ENCODE measurements at regions not wholly inside any gene's neighbourhood (a gene's known extent, or its start where the extent isn't known, plus 50 kb on each side); places are given as distances from the start of the nearest gene placed in this dataset.

GRCh38 chr22:27196606-27197005, 539.2 kb downstream of the MIAT start:
- H3K36me3 ChIP-seq (replicated peaks; ENCODE audit: control insufficient read depth, insufficient read depth, low read length): no peaks in the 10 kb centered on the region
- H3K27me3 ChIP-seq (ENCODE audit: control insufficient read depth, insufficient read depth, low read length): no peaks in the 10 kb centered on the region
- no peak for DNase-seq
- H3K4me3 ChIP-seq (ENCODE audit: insufficient read depth, low read depth, low read length): no peak overlapping the region

GRCh38 chr22:27197052-27197451, 539.7 kb downstream of the MIAT start:
- no peak overlapping the region for H3K4me3 ChIP-seq (ENCODE audit: insufficient read depth, low read depth, low read length)
- no peaks in the 10 kb centered on the region for H3K36me3 ChIP-seq (replicated peaks; ENCODE audit: control insufficient read depth, insufficient read depth, low read length)
- no peak for DNase-seq
- no peaks in the 10 kb centered on the region for H3K27me3 ChIP-seq (ENCODE audit: control insufficient read depth, insufficient read depth, low read length)

- Histone ChIP-seq H3K27me3 (ENCODE audit: control insufficient read depth, insufficient read depth, low read length) (no peaks in the 10 kb centered on the region), H3K4me3 (ENCODE audit: insufficient read depth, low read depth, low read length) (no peak overlapping the region), H3K36me3 (replicated peaks; ENCODE audit: control insufficient read depth, insufficient read depth, low read length) (no peaks in the 10 kb centered on the region)
- no peak for DNase-seq
Observed at GRCh38 chr22:27197618-27198017, 540.2 kb downstream of the MIAT start.

GRCh38 chr22:27198518-27199035, 541.2 kb downstream of the MIAT start:
- Histone ChIP-seq H3K4me3 (ENCODE audit: insufficient read depth, low read depth, low read length) (no peak overlapping the region), H3K36me3 (replicated peaks; ENCODE audit: control insufficient read depth, insufficient read depth, low read length) (no peaks in the 10 kb centered on the region), H3K27me3 (ENCODE audit: control insufficient read depth, insufficient read depth, low read length) (no peaks in the 10 kb centered on the region)
- DNase-seq: no peak

- no peaks in the 10 kb centered on the region for H3K27me3 ChIP-seq (ENCODE audit: control insufficient read depth, insufficient read depth, low read length)
- H3K36me3 ChIP-seq (replicated peaks; ENCODE audit: control insufficient read depth, insufficient read depth, low read length): no peaks in the 10 kb centered on the region
- H3K4me3 ChIP-seq (ENCODE audit: insufficient read depth, low read depth, low read length): no peak overlapping the region
- DNase-seq: no peak
Observed at GRCh38 chr22:27199354-27199753, 542.0 kb downstream of the MIAT start.

- DNase-seq: no peak
- no peak overlapping the region for H3K4me3 ChIP-seq (ENCODE audit: insufficient read depth, low read depth, low read length)
- H3K27me3 ChIP-seq (ENCODE audit: control insufficient read depth, insufficient read depth, low read length): no peaks in the 10 kb centered on the region
- no peaks in the 10 kb centered on the region for H3K36me3 ChIP-seq (replicated peaks; ENCODE audit: control insufficient read depth, insufficient read depth, low read length)
Observed at GRCh38 chr22:27201276-27201675, 543.9 kb downstream of the MIAT start.

GRCh38 chr22:27201741-27202140, 544.4 kb downstream of the MIAT start:
- Histone ChIP-seq H3K27me3 (ENCODE audit: control insufficient read depth, insufficient read depth, low read length) (no peaks in the 10 kb centered on the region), H3K36me3 (replicated peaks; ENCODE audit: control insufficient read depth, insufficient read depth, low read length) (no peaks in the 10 kb centered on the region), H3K4me3 (ENCODE audit: insufficient read depth, low read depth, low read length) (no peak overlapping the region)
- DNase-seq: no peak

GRCh38 chr22:27203276-27203660, 545.9 kb downstream of the MIAT start:
- Histone ChIP-seq H3K4me3 (ENCODE audit: insufficient read depth, low read depth, low read length) (no peak overlapping the region), H3K27me3 (ENCODE audit: control insufficient read depth, insufficient read depth, low read length) (no peaks in the 10 kb centered on the region), H3K36me3 (replicated peaks; ENCODE audit: control insufficient read depth, insufficient read depth, low read length) (no peaks in the 10 kb centered on the region)
- no peak for DNase-seq

- no peak for DNase-seq
- Histone ChIP-seq H3K36me3 (replicated peaks; ENCODE audit: control insufficient read depth, insufficient read depth, low read length) (no peaks in the 10 kb centered on the region), H3K27me3 (ENCODE audit: control insufficient read depth, insufficient read depth, low read length) (no peaks in the 10 kb centered on the region), H3K4me3 (ENCODE audit: insufficient read depth, low read depth, low read length) (no peak overlapping the region)
Observed at GRCh38 chr22:27204280-27204679, 546.9 kb downstream of the MIAT start.

- H3K36me3 ChIP-seq (replicated peaks; ENCODE audit: control insufficient read depth, insufficient read depth, low read length): no peaks in the 10 kb centered on the region
- H3K27me3 ChIP-seq (ENCODE audit: control insufficient read depth, insufficient read depth, low read length): no peaks in the 10 kb centered on the region
- DNase-seq: no peak
- no peak overlapping the region for H3K4me3 ChIP-seq (ENCODE audit: insufficient read depth, low read depth, low read length)
Observed at GRCh38 chr22:27204817-27205216, 547.4 kb downstream of the MIAT start.

GRCh38 chr22:27205492-27206373, 548.3 kb downstream of the MIAT start:
- H3K4me3 ChIP-seq (ENCODE audit: insufficient read depth, low read depth, low read length): no peak overlapping the region
- DNase-seq: no peak
- H3K36me3 ChIP-seq (replicated peaks; ENCODE audit: control insufficient read depth, insufficient read depth, low read length): no peaks in the 10 kb centered on the region
- H3K27me3 ChIP-seq (ENCODE audit: control insufficient read depth, insufficient read depth, low read length): no peaks in the 10 kb centered on the region

GRCh38 chr22:27206374-27207133, 549.2 kb downstream of the MIAT start:
- no peaks in the 10 kb centered on the region; the same call in 1 of the 2 replicates for H3K27me3 ChIP-seq (ENCODE audit: control insufficient read depth, insufficient read depth, low read length)
- no peak overlapping the region for H3K4me3 ChIP-seq (ENCODE audit: insufficient read depth, low read depth, low read length)
- H3K36me3 ChIP-seq (replicated peaks; ENCODE audit: control insufficient read depth, insufficient read depth, low read length): no peaks in the 10 kb centered on the region
- DNase-seq: no peak

- H3K27me3 ChIP-seq (ENCODE audit: control insufficient read depth, insufficient read depth, low read length): no peaks in the 10 kb centered on the region; the same call in 1 of the 2 replicates
- no peaks in the 10 kb centered on the region for H3K36me3 ChIP-seq (replicated peaks; ENCODE audit: control insufficient read depth, insufficient read depth, low read length)
- no peak for DNase-seq
- no peak overlapping the region for H3K4me3 ChIP-seq (ENCODE audit: insufficient read depth, low read depth, low read length)
Observed at GRCh38 chr22:27207266-27207665, 549.9 kb downstream of the MIAT start.

GRCh38 chr22:27207907-27208306, 550.5 kb downstream of the MIAT start:
- Histone ChIP-seq H3K4me3 (ENCODE audit: insufficient read depth, low read depth, low read length) (no peak overlapping the region), H3K27me3 (ENCODE audit: control insufficient read depth, insufficient read depth, low read length) (no peaks in the 10 kb centered on the region; the same call in 1 of the 2 replicates), H3K36me3 (replicated peaks; ENCODE audit: control insufficient read depth, insufficient read depth, low read length) (no peaks in the 10 kb centered on the region)
- DNase-seq: no peak

Measured in H7 (cell line).